ENCODE measurements at regions not wholly inside any gene's neighbourhood (a gene's known extent, or its start where the extent isn't known, plus 50 kb on each side); places are given as distances from the start of the nearest gene placed in this dataset.
A peak's percentile ranks its signal among the peaks of the same experiment; 100 is the strongest.
"Not testable (repeated sequence)": the region's sequence is repeated elsewhere in the genome, so short reads cannot be mapped to it uniquely, and the experiment has no call there.

- no peak for DNase-seq
These were observed 762.8 kb downstream of the FAM181B start for GRCh38 chr11:81970886-81971285.

GRCh38 chr11:81967242-81967641 is 766.4 kb downstream of the FAM181B start:
- DNase-seq = no peak

GRCh38 chr11:81966340-81966739 is 767.3 kb downstream of the FAM181B start:
- DNase-seq = no peak

GRCh38 chr11:81963018-81963417 is 770.6 kb downstream of the FAM181B start:
- DNase-seq = no peak

- no peak for DNase-seq
These were observed 773.2 kb downstream of the FAM181B start for GRCh38 chr11:81960443-81960842.

- DNase-seq = no peak
These were observed 774.3 kb downstream of the FAM181B start for GRCh38 chr11:81959341-81959740.

GRCh38 chr11:81954301-81954700 is 779.4 kb downstream of the FAM181B start:
- not testable (repeated sequence) for DNase-seq

GRCh38 chr11:81946831-81947230 is 786.8 kb downstream of the FAM181B start:
- DNase-seq = peak in 1 of 2 experiments; percentile 11

GRCh38 chr11:81942646-81943045 is 791.0 kb downstream of the FAM181B start:
- no peak for DNase-seq

- no peak for DNase-seq
These were observed 791.7 kb downstream of the FAM181B start for GRCh38 chr11:81941998-81942397.

GRCh38 chr11:81932303-81932702 is 801.4 kb downstream of the FAM181B start:
- no peak for DNase-seq

GRCh38 chr11:81920205-81920604 is 813.5 kb downstream of the FAM181B start:
- no peak for DNase-seq

- DNase-seq = no peak
These were observed 817.2 kb downstream of the FAM181B start for GRCh38 chr11:81916451-81916850.

- no peak for DNase-seq
These were observed 818.6 kb downstream of the FAM181B start for GRCh38 chr11:81915045-81915444.

GRCh38 chr11:81913793-81914192 is 819.9 kb downstream of the FAM181B start:
- no peak for DNase-seq

- no peak for DNase-seq
These were observed 825.7 kb downstream of the FAM181B start for GRCh38 chr11:81907996-81908395.

GRCh38 chr11:81899156-81899555 is 834.5 kb downstream of the FAM181B start:
- no peak for DNase-seq

GRCh38 chr11:81897639-81898038 is 836.0 kb downstream of the FAM181B start:
- no peak for DNase-seq

- DNase-seq = no peak
These were observed 838.4 kb downstream of the FAM181B start for GRCh38 chr11:81895258-81895657.

- DNase-seq = no peak
These were observed 840.7 kb downstream of the FAM181B start for GRCh38 chr11:81892770-81893635.

- no peak for DNase-seq
These were observed 845.3 kb downstream of the FAM181B start for GRCh38 chr11:81888391-81888790.

- no peak for DNase-seq
These were observed 846.0 kb downstream of the FAM181B start for GRCh38 chr11:81887671-81888070.

GRCh38 chr11:81886406-81887075 is 847.1 kb downstream of the FAM181B start:
- DNase-seq = no peak

GRCh38 chr11:81874635-81875034 is 859.0 kb downstream of the FAM181B start:
- no peak for DNase-seq

Data from NCI-H526 (cell line).